Hepatic stellate cell (primary cell): ENCODE measurements at regions not wholly inside any gene's neighbourhood (a gene's known extent, or its start where the extent isn't known, plus 50 kb on each side); places are given as distances from the start of the nearest gene placed in this dataset.

Experiments used
- DNase-seq: peaks from one replicate; pipeline ENCODE4 v3.0.0; 2011; ENCODE audit warnings: low spot score

DNA sequence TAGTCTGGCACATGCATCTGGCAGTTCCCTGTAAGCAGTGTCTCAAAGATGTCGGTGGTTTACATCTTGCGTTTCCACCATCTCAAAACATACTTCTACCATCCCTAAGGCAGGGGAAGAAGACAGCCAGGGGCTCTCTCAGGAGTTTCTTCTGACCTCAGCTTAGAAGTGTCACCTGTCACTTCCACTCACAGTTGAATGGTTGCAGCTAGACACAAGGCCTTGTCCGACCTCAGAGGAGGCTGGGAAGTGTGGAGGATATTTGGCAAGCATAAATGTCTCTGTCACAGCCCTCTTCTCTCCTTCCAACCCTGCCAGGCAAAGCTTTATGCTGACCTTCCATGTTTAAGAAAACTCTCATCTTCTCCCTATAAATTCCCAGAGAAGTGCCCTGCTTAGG, 193.3 kb downstream of the HERPUD2 start:
- no peak for DNase-seq

DNA sequence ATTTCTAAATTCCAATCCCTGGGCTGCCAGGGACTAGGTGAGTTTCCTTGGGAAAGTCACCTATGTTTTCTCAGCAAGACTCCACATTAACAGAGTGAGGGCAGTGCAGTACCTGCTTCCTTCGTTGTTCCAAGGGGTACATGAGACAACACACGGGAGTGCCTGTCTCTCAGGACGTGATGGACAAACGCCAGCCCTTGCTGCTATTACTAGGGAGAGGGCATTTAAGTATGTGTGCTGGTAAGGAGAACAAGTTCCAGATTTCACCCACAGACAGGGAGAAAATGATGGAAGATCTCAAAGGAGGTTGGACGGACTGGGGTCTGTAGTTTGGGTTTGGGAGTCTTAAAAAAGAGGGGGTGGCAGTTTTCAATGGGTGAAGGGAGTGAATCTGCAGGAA, 195.7 kb downstream of the HERPUD2 start:
- no peak for DNase-seq

DNA sequence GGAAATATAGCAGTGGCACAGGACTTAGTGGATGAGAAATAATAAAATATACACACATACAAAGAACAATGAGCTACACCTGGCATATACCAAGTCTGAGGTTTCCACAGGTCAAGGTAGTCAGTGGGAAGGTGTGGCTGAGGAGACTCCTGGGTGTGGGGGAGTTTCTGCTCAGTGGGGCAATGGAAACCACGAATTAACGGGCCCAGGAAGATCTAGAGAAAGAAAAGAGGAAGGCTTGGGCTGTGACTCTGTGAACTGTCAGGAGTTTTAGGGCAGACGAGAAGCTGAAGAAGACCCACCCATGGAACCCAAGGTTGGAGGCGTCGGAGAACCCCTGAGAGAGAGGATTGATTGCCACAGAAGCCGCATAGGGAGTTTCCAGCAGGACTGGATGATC, 196.5 kb downstream of the HERPUD2 start:
- no peak for DNase-seq

DNA sequence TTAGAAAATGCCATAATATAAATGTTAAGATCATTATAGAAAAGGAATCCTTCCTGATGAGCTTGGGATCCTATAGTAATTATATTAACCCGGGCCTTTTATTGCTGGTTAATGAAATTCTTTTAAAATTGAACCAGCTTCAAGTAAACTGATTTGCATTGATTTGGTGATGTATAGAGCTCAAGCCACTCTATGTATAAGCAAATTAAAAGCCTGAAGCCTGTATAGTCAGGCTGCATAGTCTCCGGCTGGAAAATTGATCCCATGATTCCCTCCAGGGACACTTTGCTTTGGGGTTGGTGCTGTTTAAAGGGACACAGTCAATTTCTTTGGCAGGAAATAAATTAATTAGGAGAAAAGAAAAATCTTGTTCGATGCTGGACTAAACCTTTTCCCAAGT, 199.1 kb downstream of the HERPUD2 start:
- no peak for DNase-seq

DNA sequence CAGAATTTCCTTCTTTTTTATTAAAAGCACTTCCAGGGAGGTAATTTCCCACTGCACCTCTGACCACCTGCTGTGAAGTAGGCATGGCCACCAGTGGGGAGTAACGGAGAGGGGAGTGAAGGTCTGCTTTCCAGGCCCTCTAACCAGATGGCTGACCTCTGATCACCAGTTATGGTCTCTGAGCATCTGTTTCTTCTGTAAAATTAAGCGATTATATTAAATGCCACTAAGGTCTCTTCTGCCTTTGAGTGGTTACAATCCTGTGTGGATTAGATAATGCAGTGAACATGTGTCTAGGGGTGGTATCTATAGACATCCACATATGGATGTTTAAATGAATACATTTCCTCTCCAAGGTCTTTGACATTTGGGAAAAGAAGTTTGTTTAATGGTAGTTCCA, 199.6 kb downstream of the HERPUD2 start:
- DNase-seq = no peak

DNA sequence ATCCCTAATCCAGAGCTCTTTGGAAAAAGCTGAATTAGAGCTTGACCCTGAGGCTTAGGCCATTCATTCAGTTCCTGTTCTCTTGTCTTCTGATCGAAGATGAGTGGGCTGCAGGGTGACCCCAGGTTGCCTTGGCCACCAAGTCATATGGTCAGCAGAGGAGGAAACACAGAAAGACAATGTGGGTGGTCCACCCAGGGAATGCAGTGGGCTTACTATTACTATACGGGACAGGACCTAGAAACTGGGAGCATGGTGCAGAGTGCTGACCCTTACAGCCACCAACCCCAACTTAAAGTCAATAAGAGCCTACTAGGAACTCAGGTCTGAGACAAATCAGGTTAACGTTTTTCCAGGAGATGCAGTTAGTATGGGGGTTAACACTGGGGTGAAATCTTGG, 200.5 kb downstream of the HERPUD2 start:
- DNase-seq = no peak

DNA sequence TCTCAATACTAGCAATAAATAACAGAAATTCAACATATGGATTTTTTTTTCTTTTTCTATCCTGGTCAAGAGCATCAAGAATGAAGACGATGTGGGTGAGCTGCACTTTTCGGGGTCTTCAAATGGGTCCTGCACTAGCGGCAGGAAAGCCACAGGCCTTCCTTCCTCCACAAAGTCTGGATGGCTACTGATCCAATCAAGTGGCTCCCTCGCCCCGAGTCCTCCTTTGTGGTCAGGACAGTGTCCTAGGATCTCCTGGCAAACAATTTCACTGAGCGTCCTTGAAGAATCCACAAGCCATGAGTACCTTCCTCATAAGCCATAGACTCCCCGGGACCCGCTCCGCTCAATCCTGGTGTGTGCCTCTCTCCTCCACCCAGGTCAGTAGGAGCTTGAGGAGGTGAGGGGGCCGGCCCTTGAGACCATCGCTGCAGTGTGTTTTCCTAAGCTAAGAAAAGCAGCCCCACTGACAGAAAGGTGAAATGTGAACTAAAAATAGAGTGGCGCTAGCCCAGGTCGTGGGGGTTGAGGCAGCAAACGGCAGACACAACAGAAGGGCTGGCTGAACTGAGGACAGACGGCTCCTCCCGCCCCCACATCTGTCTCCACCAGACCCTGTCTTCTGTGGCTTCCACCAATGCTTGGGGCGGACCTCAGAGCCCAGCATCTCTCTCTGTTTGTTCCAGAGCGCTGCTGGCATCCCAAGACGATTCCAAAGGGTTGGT, 202.3 kb downstream of the HERPUD2 start:
- DNase-seq = no peak

DNA sequence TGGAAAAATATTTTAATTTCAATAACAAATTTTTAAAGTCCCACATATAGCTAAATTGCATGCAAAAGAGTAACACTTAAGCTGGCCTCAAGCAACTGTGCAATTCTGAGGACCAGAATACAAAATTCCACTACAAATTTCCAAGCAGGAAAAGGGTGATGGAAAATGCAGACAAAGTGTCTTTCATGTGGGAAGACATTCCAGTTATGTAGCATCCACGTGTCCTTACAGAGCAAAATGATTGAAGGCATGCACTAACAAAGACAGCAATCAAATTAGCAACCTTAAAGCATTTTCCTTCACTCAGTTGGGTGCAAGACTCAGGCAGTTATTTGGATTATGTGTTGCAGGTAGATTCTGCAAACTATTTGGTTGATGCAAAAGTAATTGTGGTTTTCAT, 203.7 kb downstream of the HERPUD2 start:
- DNase-seq = no peak

DNA sequence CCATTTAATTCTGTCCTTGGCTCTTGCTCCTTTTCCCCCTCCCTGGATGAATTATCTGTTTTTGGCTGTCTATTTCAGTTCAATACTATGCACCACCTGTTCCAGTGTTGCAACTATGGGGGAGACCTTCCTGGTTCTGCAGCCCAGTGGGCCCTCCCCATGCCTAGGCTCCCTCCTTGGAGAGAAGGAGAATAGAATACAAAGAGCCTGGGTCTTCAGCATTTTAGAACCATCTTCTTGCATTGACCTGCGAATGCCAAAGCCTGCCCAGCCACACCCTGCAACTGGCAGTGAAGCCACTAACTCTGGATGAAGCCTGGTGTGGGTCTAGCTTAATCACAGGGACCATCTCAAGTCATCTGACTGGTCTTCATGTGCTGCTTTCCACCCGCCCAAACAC, 207.1 kb downstream of the HERPUD2 start:
- DNase-seq = no peak

DNA sequence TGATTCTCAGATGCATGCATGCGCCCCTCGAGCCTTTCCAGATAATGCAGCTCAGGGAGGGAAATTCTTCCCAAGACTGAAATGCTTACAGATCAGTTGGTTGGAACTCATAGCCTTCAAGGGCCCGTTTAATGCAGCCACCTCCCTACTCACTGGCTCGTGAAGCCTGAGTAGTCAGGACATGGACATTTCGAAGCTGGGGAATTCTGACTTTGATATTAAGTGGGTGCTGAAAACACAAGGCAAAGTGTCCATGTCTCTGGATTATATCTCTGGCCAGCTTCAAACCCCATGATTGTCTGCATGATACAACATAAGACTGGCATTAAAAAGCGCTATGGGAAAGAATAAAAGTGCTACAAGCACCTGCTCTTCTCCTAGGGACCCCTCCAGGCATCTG, 207.5 kb downstream of the HERPUD2 start:
- DNase-seq = no peak

DNA sequence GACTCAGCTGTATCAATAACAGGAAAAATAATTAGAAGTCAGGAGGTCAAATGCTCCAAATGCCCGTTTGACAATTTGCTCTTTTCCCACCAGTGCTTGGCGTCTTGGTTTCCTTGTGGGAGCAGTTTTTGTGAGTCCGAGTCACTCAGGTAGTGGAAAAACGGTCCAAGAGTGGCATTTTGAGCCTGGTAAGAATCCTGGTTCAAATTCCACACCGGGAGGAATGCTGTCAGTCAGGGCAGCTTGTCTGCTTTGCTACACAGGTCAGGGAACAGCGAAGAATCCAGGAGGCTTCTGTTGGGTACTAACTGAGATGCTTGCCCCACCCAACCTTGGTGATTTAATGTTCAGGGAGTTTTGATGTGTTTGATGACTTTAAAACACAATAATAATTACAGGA, 209.5 kb downstream of the HERPUD2 start:
- no peak for DNase-seq

DNA sequence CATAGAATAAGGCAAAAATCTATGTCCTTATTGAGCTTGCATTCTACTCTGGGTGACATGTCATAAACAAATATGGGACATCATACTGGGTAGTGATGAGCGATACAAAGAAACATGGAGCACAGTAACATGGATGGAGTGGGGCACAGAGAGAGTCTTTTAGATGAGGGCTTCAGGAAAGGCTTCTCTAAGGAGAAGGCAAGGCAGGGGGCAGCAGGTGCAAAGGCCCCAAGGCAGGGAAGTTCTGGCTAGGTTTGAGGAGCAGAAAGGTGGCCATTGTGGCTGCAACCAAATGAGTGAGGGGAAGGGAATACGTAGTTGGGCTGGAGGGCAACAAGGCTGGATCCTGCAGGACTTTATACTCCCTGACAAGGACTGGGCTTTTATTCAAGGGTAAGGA, 211.4 kb downstream of the HERPUD2 start:
- DNase-seq = no peak

DNA sequence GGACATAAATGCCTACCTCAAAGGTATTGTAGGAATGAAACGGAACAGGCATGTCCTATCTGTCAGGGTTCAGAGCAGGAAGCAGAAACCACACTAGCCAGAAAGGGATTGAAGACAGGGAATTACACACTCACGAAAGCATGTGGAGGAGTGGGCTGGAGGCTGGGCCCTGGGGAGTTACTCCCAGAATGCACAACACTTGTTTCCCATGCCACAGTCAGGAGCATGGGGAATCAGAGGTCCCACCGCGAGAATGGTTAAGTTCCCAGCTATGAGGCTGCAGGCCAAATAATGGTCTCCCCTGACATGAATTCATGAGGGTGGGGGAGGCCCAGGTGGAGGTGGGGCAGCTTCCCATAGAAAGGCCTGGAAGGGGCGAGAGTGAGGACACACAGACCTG, 212.7 kb downstream of the HERPUD2 start:
- no peak for DNase-seq

DNA sequence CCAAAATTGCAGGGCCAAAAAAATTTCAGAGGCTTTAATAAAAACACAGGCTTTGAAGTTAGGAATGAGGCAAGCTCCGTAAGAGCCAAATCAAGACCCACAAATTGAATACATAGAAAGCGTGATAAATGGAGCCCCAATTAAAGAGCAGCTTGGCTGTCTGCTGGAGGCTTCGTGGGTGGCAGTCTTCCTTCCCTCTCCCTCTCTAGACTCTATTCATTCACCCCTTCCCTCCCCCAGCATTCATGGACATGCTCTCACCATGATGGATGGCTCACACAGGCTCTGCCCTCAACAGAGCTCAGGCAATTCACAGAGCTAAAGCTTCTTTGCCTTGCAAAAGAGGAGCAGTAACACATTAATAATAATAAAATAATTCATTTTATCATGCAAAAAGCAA, 214.1 kb downstream of the HERPUD2 start:
- DNase-seq = no peak

DNA sequence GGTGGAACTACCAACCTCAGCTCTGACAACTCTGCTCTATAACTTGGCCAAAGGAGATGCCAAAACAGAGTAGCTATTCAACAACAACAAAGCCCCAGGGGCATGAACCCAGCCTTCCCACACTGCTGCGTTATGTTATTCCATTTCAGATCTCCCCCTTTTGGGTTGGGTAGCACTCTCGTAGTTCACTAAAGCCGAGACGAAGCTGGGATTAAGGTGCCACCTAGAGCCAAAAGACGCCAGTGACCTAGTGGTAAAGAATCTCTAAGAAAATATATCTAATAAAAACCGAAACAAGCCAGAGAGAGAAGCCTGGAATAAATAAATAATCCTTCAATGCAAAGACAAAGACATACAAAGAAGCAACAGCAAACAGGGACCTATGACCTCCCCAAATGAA, 217.3 kb downstream of the HERPUD2 start:
- no peak for DNase-seq

DNA sequence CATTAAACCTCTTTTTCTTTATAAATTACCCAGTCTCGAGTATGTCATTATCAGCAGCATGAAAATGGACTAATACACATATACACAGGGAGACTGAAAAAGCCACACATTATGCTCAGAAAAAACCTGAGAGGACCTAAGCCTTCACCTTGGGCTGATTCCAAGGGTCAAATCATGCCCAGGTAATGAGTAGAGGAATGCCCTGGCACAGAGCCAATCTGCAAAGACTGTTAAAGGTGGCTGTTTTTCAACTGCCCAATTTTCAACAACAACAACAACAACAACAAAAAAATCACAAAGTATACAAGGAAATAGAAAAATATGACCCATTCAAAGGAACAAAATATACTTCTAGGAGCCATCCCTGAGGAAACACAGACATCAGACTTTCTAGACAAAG, 220.2 kb upstream of the TBX20 start:
- DNase-seq = no peak

DNA sequence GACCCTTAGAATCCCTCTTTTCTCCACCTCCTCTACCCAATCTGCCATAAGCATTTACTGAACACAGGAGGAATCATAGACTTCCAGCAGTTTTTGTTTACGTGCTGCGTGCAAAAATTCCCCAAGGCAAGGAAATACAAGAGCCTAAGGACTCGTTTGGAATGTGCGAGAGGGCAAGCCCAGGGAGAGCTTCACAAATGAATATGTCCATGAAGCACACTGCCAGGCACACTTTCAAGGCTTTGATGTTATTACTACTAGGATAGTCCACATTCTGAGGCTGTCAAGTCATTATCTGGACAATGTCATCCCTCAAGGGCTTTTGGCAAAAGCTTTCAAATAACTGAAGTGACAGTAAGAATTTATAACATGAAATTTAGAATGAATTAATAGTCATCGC, 214.7 kb upstream of the TBX20 start:
- DNase-seq = no peak

DNA sequence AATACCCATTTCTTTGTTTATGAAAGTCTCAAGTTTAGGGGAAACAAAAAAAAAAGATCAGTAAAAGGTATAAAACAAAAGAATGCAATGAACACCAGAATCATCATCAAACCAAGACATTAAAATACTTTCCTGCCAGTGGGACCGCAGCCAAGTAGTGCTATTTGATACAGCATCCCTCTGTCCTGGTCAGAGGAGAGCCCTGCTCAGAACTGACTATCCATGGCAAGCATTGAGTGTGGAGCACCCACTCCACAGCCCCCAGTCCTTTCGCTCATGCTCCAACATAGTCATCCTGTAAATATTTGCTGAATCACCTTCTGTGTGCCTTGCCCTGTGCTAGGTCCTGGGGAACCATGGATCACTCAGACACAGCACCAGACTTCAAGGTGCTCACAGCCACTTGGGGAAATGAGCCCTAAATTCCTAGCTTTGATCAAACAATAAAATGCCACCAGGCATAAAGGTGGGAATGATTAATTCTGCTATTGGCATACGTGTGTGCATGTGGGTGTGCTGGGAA, 213.6 kb upstream of the TBX20 start:
- DNase-seq = no peak

DNA sequence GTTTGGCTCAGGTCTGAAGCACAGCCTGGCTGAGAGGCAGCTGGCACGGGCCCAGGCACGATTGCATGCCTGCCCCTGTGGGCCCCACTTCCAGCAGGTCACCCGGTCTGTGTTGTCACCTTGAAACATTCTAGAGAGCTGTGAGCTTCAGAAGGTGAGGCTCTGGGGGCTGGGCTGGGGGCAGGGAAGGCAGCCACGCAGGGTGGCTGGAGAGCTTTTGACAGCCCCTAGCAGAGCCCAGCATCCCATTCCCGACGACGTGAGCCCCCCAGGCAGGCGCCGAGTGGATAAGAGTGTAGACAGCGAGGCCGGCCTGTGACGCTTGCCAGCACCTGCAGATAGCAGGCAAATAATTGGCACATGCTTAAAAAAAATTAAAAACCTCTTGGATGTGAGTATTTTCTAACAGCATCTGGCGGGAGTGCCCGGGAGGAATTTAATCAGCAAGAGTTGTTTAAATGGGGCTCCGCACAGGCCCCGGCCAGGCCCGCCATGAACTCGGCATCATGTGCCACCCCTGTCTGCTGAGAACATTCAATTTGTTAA, 212.0 kb upstream of the TBX20 start:
- no peak for DNase-seq

DNA sequence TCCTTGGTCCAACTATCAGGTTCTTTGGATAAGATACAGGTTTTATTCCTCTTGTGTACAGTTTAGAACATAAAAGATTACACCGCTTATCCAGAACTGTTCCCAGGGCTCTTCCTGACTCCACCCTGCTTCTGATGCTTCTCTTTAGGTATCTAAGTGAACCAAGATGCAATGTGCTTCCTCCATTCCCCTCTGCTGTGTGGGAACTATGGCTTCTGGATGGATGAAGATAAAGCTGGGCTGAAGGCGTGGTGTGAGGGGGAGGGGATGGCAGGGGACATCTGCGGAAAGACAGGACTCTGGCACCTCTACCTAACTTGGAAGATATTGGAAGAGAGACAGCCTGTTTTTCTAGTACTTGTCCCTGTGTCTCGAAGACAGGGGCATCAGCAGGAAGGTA, 209.9 kb upstream of the TBX20 start:
- DNase-seq = no peak

DNA sequence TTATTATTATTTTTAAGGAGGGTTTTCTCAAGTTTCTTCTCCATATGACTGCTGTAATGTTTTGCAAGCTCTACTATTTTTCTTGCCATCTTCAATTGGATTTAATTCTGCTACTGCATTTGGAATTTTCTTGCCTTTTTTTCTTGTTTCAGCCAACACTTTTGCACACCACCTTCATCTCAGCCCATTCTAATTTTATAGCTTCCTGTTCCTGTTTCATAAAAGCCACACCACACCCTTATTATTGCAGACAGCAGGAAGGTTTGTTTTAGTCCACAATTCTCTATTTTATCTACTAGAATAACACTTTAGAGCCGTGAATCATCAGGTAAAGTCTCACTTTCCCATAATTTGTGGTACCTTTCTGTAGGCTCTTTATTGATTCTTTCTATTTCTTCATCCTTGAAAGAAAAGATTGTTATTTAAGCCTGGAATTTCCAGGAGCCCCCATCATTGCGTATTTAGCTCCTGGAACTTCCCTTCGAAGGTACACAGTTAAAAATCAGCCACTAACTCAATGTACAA, 209.3 kb upstream of the TBX20 start:
- DNase-seq = no peak

DNA sequence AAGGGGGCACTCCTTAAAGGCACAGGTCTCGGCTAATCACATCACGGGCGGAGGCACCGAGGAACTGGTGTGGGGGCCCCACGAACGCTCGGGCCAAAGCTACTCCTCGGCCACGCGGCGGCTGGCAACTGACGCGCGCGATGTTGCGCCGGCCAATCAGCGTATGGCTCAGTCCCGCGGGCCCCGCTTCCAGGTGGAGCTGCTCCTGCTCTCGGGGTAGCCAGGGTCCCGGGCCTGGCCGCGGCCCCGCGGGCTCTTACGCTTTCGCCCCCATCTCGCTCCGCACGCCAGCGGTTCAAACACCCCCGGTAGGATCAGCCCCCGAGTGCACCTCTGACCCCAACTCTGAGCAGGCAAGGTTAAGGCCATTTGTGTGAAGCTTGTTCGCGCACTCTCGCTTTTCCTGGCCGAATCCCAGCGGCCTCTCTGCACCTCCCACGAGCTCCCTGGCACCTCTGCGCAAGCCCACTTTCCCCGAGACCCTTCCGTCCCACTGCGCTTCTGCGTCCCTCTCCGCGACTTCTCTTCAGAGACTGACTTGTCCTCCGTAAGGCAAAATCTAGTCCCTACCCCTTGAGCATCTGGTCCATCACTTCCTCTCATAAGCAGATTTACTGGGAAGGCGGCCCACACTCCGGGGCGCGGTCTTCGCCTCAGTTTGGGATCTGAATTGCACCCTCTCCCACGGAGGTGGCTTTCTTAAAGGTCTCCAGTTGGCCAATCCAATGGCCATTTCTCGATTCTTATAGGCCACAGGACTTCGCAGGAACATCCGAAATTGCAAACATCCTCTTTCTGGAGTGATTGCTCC, 200.9 kb upstream of the TBX20 start:
- no peak for DNase-seq
